ENCODE measurements at regions not wholly inside any gene's neighbourhood (a gene's known extent, or its start where the extent isn't known, plus 50 kb on each side); places are given as distances from the start of the nearest gene placed in this dataset.
A peak's percentile ranks its signal among the peaks of the same experiment; 100 is the strongest.

- TF ChIP-seq CTCF (IDR thresholded peaks at IDR 0.05) (no peak), POLR2A (IDR thresholded peaks at IDR 0.05) (no peak)
- Histone ChIP-seq H3K36me3 (no peaks in the 10 kb centered on the region), H3K4me1 (peaks cover 13% of the 10 kb centered on the region in 2 donors), H3K4me3 (no peak overlapping the region), H3K27ac (peak overlapping the region; percentile 77 to 87), H3K27me3 (no peaks in the 10 kb centered on the region), H3K9me3 (no peaks in the 10 kb centered on the region)
- no peak for DNase-seq
- intact Hi-C loops (cut with DNase I; ENCODE audit: low total_unique reads) = no loop called here
Observed at GRCh38 chr7:47215640-47216039, 366.3 kb downstream of the TNS3 start.

GRCh38 chr7:47215049-47215448 is 366.9 kb downstream of the TNS3 start:
- DNase-seq = no peak
- Histone ChIP-seq H3K27me3 (no peaks in the 10 kb centered on the region), H3K4me3 (no peak overlapping the region), H3K4me1 (peaks cover 13% of the 10 kb centered on the region in 2 donors), H3K9me3 (no peaks in the 10 kb centered on the region), H3K27ac (peak overlapping the region; percentile 77 to 87), H3K36me3 (no peaks in the 10 kb centered on the region)
- TF ChIP-seq POLR2A (IDR thresholded peaks at IDR 0.05) = no peak
- no peak for TF ChIP-seq CTCF (IDR thresholded peaks at IDR 0.05)
- intact Hi-C loops (cut with DNase I; ENCODE audit: low total_unique reads) = no loop called here

GRCh38 chr7:47213276-47213675 is 368.6 kb downstream of the TNS3 start:
- Histone ChIP-seq H3K27me3 (no peaks in the 10 kb centered on the region), H3K36me3 (no peaks in the 10 kb centered on the region), H3K27ac (peak overlapping the region; percentile 59 to 75), H3K4me3 (no peak overlapping the region), H3K4me1 (peaks cover 13% of the 10 kb centered on the region in 2 donors), H3K9me3 (no peaks in the 10 kb centered on the region)
- intact Hi-C loops (cut with DNase I; ENCODE audit: low total_unique reads) = no loop called here
- no peak for DNase-seq
- TF ChIP-seq CTCF (IDR thresholded peaks at IDR 0.05) = no peak
- TF ChIP-seq POLR2A (IDR thresholded peaks at IDR 0.05) = no peak

GRCh38 chr7:47211519-47211973 is 370.4 kb downstream of the TNS3 start:
- no peak for DNase-seq
- Histone ChIP-seq H3K9me3 (no peaks in the 10 kb centered on the region), H3K27me3 (no peaks in the 10 kb centered on the region), H3K4me3 (no peak overlapping the region), H3K27ac (peak overlapping the region; percentile 59 to 75), H3K4me1 (peaks cover 9 to 13% of the 10 kb centered on the region in 2 donors), H3K36me3 (no peaks in the 10 kb centered on the region)
- intact Hi-C loops (cut with DNase I; ENCODE audit: low total_unique reads) = no loop called here
- TF ChIP-seq CTCF (IDR thresholded peaks at IDR 0.05) (no peak), POLR2A (IDR thresholded peaks at IDR 0.05) (no peak)

- no peak overlapping the region for H3K4me3 ChIP-seq
- H3K36me3 ChIP-seq = no peaks in the 10 kb centered on the region
- peaks cover 0 to 12% of the 10 kb centered on the region in 2 donors for H3K4me1 ChIP-seq
- TF ChIP-seq POLR2A (IDR thresholded peaks at IDR 0.05) (no peak), CTCF (IDR thresholded peaks at IDR 0.05) (no peak)
- no peak overlapping the region for H3K27ac ChIP-seq
- H3K9me3 ChIP-seq = no peaks in the 10 kb centered on the region
- H3K27me3 ChIP-seq = no peaks in the 10 kb centered on the region
- intact Hi-C loops (cut with DNase I; ENCODE audit: low total_unique reads) = no loop called here
- DNase-seq = no peak
Observed at GRCh38 chr7:47210281-47210854, 371.5 kb downstream of the TNS3 start.
